SK-N-SH (cell line): ENCODE measurements at regions not wholly inside any gene's neighbourhood (a gene's known extent, or its start where the extent isn't known, plus 50 kb on each side); places are given as distances from the start of the nearest gene placed in this dataset.

Experiments
- CTCF ChIA-PET: fragments of 300-600, 350-600 bp; formaldehyde crosslinking; extraction: SDS; loops from one replicate; lab custom pipeline; 2021; lab: Yijun Ruan, JAX
- POLR2A ChIA-PET: fragments of 350-600 bp; sonication (Branson Sonifier 250); formaldehyde crosslinking; extraction: SDS; loops from one replicate; lab custom pipeline; 2020; ENCODE audit warnings: antibody characterized with exemption, inconsistent platforms; lab: Yijun Ruan, JAX
- DNase-seq: peaks from one replicate; pipeline ENCODE4 v3.0.0; 2012
- H2AFZ ChIP-seq: fragments of 200-600 bp; sonication (generic); 2 replicates; pipeline ENCODE4 v1.8.1; 2016; ENCODE audit warnings: antibody characterized with exemption, mild to moderate bottlenecking, low read depth
- H3F3A ChIP-seq: fragments of 200-600 bp; sonication (generic); replicated peaks from 2 replicates; pipeline ENCODE3; 2016; ENCODE audit warnings: antibody characterized with exemption, mild to moderate bottlenecking; ENCODE audit not compliant: insufficient read depth
- H3K27ac ChIP-seq, 2 experiments: fragments of 200-500 bp in 1 of 2; fragments of 200-600 bp in 1 of 2; sonication (Bioruptor generic) in 1 of 2; sonication (generic), shearing (Covaris generic) in 1 of 2; 2 replicates each; pipeline versions ENCODE4 v1.5.1 to v1.6.1; 2014 to 2016; ENCODE audit warnings: low read depth in 2 of 2, inconsistent platforms in 1 of 2, low read length in 1 of 2, mild to moderate bottlenecking in 1 of 2, mixed read lengths in 1 of 2
- H3K27me3 ChIP-seq: fragments of 200-600 bp; sonication (generic), shearing (Covaris generic); 2 replicates; pipeline ENCODE4 v1.6.1; 2016; ENCODE audit warnings: mixed run types; ENCODE audit not compliant: insufficient read depth
- H3K36me3 ChIP-seq, 2 experiments: fragments of 200-500 bp in 1 of 2; fragments of 200-600 bp in 1 of 2; sonication (Bioruptor generic) in 1 of 2; sonication (generic) in 1 of 2; replicated peaks in 1 of 2; 2 replicates each; pipeline versions ENCODE3 to v1.5.1; 2014 to 2016; ENCODE audit warnings: low read length in 1 of 2, mild to moderate bottlenecking in 1 of 2; ENCODE audit not compliant: insufficient read depth in 2 of 2, control insufficient read depth in 1 of 2
- H3K4me1 ChIP-seq, 2 experiments: fragments of 200-500 bp in 1 of 2; fragments of 200-600 bp in 1 of 2; sonication (Bioruptor generic) in 1 of 2; sonication (generic), shearing (Covaris generic) in 1 of 2; 2 replicates each; pipeline versions ENCODE4 v1.5.1 to v1.6.1; 2014 to 2016; ENCODE audit warnings: low read depth in 1 of 2, low read length in 1 of 2, mixed run types in 1 of 2; ENCODE audit not compliant: insufficient read depth in 2 of 2, control insufficient read depth in 1 of 2
- H3K4me2 ChIP-seq: fragments of 200-600 bp; sonication (generic), shearing (Covaris generic); 2 replicates; pipeline ENCODE4 v1.6.1; 2017; ENCODE audit warnings: mixed run types
- H3K4me3 ChIP-seq, 2 experiments: fragments of 200-500 bp in 1 of 2; fragments of 200-600 bp in 1 of 2; sonication (Bioruptor generic) in 1 of 2; sonication (generic), shearing (Covaris generic) in 1 of 2; 2 replicates each; pipeline versions ENCODE4 v1.5.1 to v1.8.1; 2014 to 2016; ENCODE audit warnings: low read depth in 2 of 2, inconsistent platforms in 1 of 2, low read length in 1 of 2, mild to moderate bottlenecking in 1 of 2, mixed read lengths in 1 of 2, moderate library complexity in 1 of 2
- H3K79me2 ChIP-seq: fragments of 200-600 bp; sonication (generic); 2 replicates; pipeline ENCODE4 v1.8.1; 2017; ENCODE audit warnings: mild to moderate bottlenecking; ENCODE audit not compliant: insufficient read depth
- H3K9ac ChIP-seq: fragments of 200-600 bp; sonication (generic); 2 replicates; pipeline ENCODE4 v1.6.1; 2017; ENCODE audit warnings: mixed run types
- H3K9me2 ChIP-seq: fragments of 200-600 bp; sonication (generic); 2 replicates; pipeline ENCODE4 v1.6.1; 2017; ENCODE audit warnings: mixed run types
- H3K9me3 ChIP-seq: fragments of 200-600 bp; sonication (generic); 2 replicates; pipeline ENCODE4 v1.6.1; 2017; ENCODE audit warnings: mixed run types, mild to moderate bottlenecking, moderate library complexity
- H4K20me1 ChIP-seq: fragments of 200-600 bp; sonication (generic); 2 replicates; pipeline ENCODE4 v1.6.1; 2017; ENCODE audit warnings: mild to moderate bottlenecking, mixed run types; ENCODE audit not compliant: insufficient read depth
- CHD2 ChIP-seq: fragments of 150-350 bp; IDR thresholded peaks from 2 replicates; pipeline ENCODE4 v1.6.1; 2018; ENCODE audit warnings: low read length; ENCODE audit not compliant: partially characterized antibody
- EP300 ChIP-seq, 2 experiments: IDR thresholded peaks; 2 replicates each; pipeline versions ENCODE4 v1.4.0 to v1.6.1; 2012; ENCODE audit warnings: borderline replicate concordance in 1 of 2, low read depth in 1 of 2, low read length in 1 of 2
- FOXM1 ChIP-seq: IDR thresholded peaks from 2 replicates; pipeline ENCODE4 v1.4.0; 2012; ENCODE audit warnings: low read depth, mild to moderate bottlenecking
- JUND ChIP-seq: IDR thresholded peaks from 2 replicates; pipeline ENCODE4 v1.4.0; 2012
- NFIC ChIP-seq: IDR thresholded peaks from 2 replicates; pipeline ENCODE4 v1.4.0; 2012; ENCODE audit warnings: borderline replicate concordance
- NRF1 ChIP-seq: IDR thresholded peaks from 2 replicates; pipeline ENCODE4 v1.6.1; 2012; ENCODE audit warnings: low read depth, mild to moderate bottlenecking, low read length
- PBX3 ChIP-seq: IDR thresholded peaks from 2 replicates; pipeline ENCODE4; 2012
- RAD21 ChIP-seq: IDR thresholded peaks from 2 replicates; pipeline ENCODE4 v1.6.1; 2012; ENCODE audit warnings: mild to moderate bottlenecking, low read length
- RXRA ChIP-seq: IDR thresholded peaks from 2 replicates; pipeline ENCODE4 v1.4.0; 2012; ENCODE audit warnings: low read depth, mild to moderate bottlenecking, borderline replicate concordance
- TAF1 ChIP-seq: IDR thresholded peaks from 2 replicates; pipeline ENCODE4 v1.6.1; 2012; ENCODE audit warnings: low read depth, mild to moderate bottlenecking, low read length, moderate library complexity, borderline replicate concordance
- TCF12 ChIP-seq: IDR thresholded peaks from 2 replicates; pipeline ENCODE4 v1.4.0; 2012
- USF1 ChIP-seq: IDR thresholded peaks from 2 replicates; pipeline ENCODE4 v1.4.0; 2012; ENCODE audit warnings: low read depth, borderline replicate concordance
- YY1 ChIP-seq: IDR thresholded peaks from 2 replicates; pipeline ENCODE4 v1.4.0; 2012; ENCODE audit warnings: low read depth, mild to moderate bottlenecking
- ZBTB33 ChIP-seq: IDR thresholded peaks from 2 replicates; pipeline ENCODE4 v1.4.0; 2012; ENCODE audit warnings: low read depth, borderline replicate concordance
- WGBS: methylation state at CpG from one replicate; pipeline ENCODE4 v1.1.6; 2017; ENCODE audit warnings: low lambda C conversion rate; 5-methylcytosine and 5-hydroxymethylcytosine counted together

- Histone ChIP-seq H3K27ac (no peak overlapping the region), H3K79me2 (no peaks in the 10 kb centered on the region), H4K20me1 (no peaks in the 10 kb centered on the region), H3K9me2 (no peaks in the 10 kb centered on the region), H3K9me3 (no peaks in the 10 kb centered on the region), H3K4me2 (no peak overlapping the region)
- CTCF ChIA-PET, result no interaction called here
- TF ChIP-seq TAF1 (no peak), USF1 (no peak)
- TF ChIP-seq, all 33 proteins: peak for 0
- POLR2A ChIA-PET, result no interaction called here
- Histone ChIP-seq H3K4me1 (no peaks in the 10 kb centered on the region; a peak in 1 of 4 replicates), H3F3A (no peaks in the 10 kb centered on the region), H3K27me3 (no peaks in the 10 kb centered on the region), H3K36me3 (no peaks in the 10 kb centered on the region), H3K9ac (no peak overlapping the region), H2AFZ (no peak overlapping the region), H3K4me3 (no peak overlapping the region)
- 86% methylated on average over 1 of the region's 1 CpG for WGBS
- no peak for DNase-seq
Observed at GRCh38 chr11:23099256-23099655, 239.0 kb upstream of the CCDC179 start.

GRCh38 chr11:23100726-23101125, 240.5 kb upstream of the CCDC179 start:
- no peak overlapping the region for H2AFZ ChIP-seq
- H3F3A ChIP-seq, result no peaks in the 10 kb centered on the region
- ChIA-PET CTCF (no interaction called here), POLR2A (no interaction called here)
- no peaks in the 10 kb centered on the region for H3K9me3 ChIP-seq
- H3K27ac ChIP-seq, result no peak overlapping the region
- H3K4me1 ChIP-seq, result no peaks in the 10 kb centered on the region; a peak in 1 of 4 replicates
- no peak for DNase-seq
- WGBS, result 74% methylated on average over 3 of the region's 3 CpGs
- no peaks in the 10 kb centered on the region for H3K27me3 ChIP-seq
- H4K20me1 ChIP-seq, result no peaks in the 10 kb centered on the region
- TF ChIP-seq ZBTB33 (no peak), TCF12 (peak; percentile 40; the same call in 1 of the 2 replicates), FOXM1 (no peak), PBX3 (0 out of 2 replicates have a peak, but pooled peaks have one; percentile 20)
- TF ChIP-seq, all 33 proteins: peak for 2
- no peaks in the 10 kb centered on the region for H3K79me2 ChIP-seq
- H3K4me3 ChIP-seq, result no peak overlapping the region
- H3K9me2 ChIP-seq, result no peaks in the 10 kb centered on the region
- no peak overlapping the region for H3K4me2 ChIP-seq
- H3K36me3 ChIP-seq, result no peaks in the 10 kb centered on the region
- H3K9ac ChIP-seq, result no peak overlapping the region

- Histone ChIP-seq H3K36me3 (no peaks in the 10 kb centered on the region), H3K9me3 (no peaks in the 10 kb centered on the region), H3K27ac (no peak overlapping the region), H3K9ac (no peak overlapping the region), H4K20me1 (no peaks in the 10 kb centered on the region), H3K27me3 (no peaks in the 10 kb centered on the region), H3F3A (no peaks in the 10 kb centered on the region), H3K4me3 (no peak overlapping the region), H2AFZ (no peak overlapping the region), H3K4me1 (no peaks in the 10 kb centered on the region; a peak in 1 of 4 replicates), H3K79me2 (no peaks in the 10 kb centered on the region)
- 33% methylated on average over 2 of the region's 2 CpGs for WGBS
- ChIA-PET CTCF (no interaction called here), POLR2A (no interaction called here)
- no peak for DNase-seq
- TF ChIP-seq NFIC, result no peak
- no peak for TF ChIP-seq JUND
- TF ChIP-seq NRF1, result no peak
- TF ChIP-seq RAD21, result no peak
- no peak for TF ChIP-seq TAF1
- TF ChIP-seq EP300 (IDR thresholded peaks at IDR 0.05; ENCODE audit: borderline replicate concordance in 1 of 2, low read depth in 1 of 2, low read length in 1 of 2), result no peak
- TF ChIP-seq CHD2, result no peak
- TF ChIP-seq RXRA, result no peak
- no peak for TF ChIP-seq YY1
- TF ChIP-seq, all 33 proteins: peak for 0
- H3K9me2 ChIP-seq, result no peaks in the 10 kb centered on the region
- no peak overlapping the region for H3K4me2 ChIP-seq
Observed at GRCh38 chr11:23103416-23103815, 243.1 kb upstream of the CCDC179 start.
